A549 (cell line): ENCODE measurements at regions not wholly inside any gene's neighbourhood (a gene's known extent, or its start where the extent isn't known, plus 50 kb on each side); places are given as distances from the start of the nearest gene placed in this dataset.

Source experiments
- ATAC-seq, 2 experiments: fragments of 200-7000 bp in 1 of 2; fragments of >200 bp in 1 of 2; cut with Nextera tagmentation in 1 of 2; cut with Tn5 transposase in 1 of 2; 3 replicates each; pipeline versions ENCODE4 v1.8.0 to v1.9.1; 2018 to 2020; ENCODE audit warnings: mild to moderate bottlenecking in 1 of 2, moderate library complexity in 1 of 2
- CTCF ChIA-PET: fragments of 300-600 bp; sonication (Branson Sonifier 250); formaldehyde crosslinking; extraction: SDS; loops from one replicate; lab custom pipeline; 2021; ENCODE audit warnings: antibody characterized with exemption, inconsistent platforms; lab: Yijun Ruan, JAX
- POLR2A ChIA-PET: fragments of 350-600 bp; formaldehyde crosslinking; extraction: SDS; loops from one replicate; lab custom pipeline; 2021; ENCODE audit warnings: antibody characterized with exemption, inconsistent platforms; lab: Yijun Ruan, JAX
- DNase-seq, 2 experiments: peaks; one replicate each; pipeline versions ENCODE4 v3.0.0 to v3.0.0-alpha.2; 2011 to 2016; ENCODE audit warnings: low read depth in 1 of 2, low spot score in 1 of 2
- FAIRE-seq: peaks from 2 replicates; lab custom pipeline; 2011; peaks lifted over from hg19 to GRCh38; lab: Jason Lieb, UNC
- H3K27ac ChIP-seq, 2 experiments: fragments of >200 bp; sonication (Bioruptor Twin); formaldehyde crosslinking; 3 replicates each; pipeline ENCODE4 v1.5.1; 2016 to 2017
- H3K4me1 ChIP-seq: fragments of >200 bp; sonication (Bioruptor Twin); formaldehyde crosslinking; 3 replicates; pipeline ENCODE4 v1.6.1; 2016
- H3K4me2 ChIP-seq: fragments of >200 bp; sonication (Bioruptor Twin); formaldehyde crosslinking; 3 replicates; pipeline ENCODE4 v1.6.1; 2016
- H3K4me3 ChIP-seq: fragments of >200 bp; sonication (Bioruptor Twin); formaldehyde crosslinking; 3 replicates; pipeline ENCODE4 v1.5.1; 2016
- H3K9me3 ChIP-seq: fragments of >200 bp; sonication (Bioruptor Twin); formaldehyde crosslinking; 3 replicates; pipeline ENCODE4 v1.6.1; 2016
- ATOH8 ChIP-seq: fragments of 250-450 bp; sonication (Bioruptor Pico); IDR thresholded peaks from 2 replicates; pipeline ENCODE4 v1.5.0; 2020; ENCODE audit warnings: low read depth, mild to moderate bottlenecking, moderate library complexity
- BHLHE40 ChIP-seq: IDR thresholded peaks from 2 replicates; pipeline ENCODE4 v1.6.1; 2012; ENCODE audit warnings: low read depth, low read length, inconsistent platforms
- CHD2 ChIP-seq: fragments of 150-350 bp; IDR thresholded peaks from 2 replicates; pipeline ENCODE4 v1.6.1; 2014; ENCODE audit warnings: low read length; ENCODE audit not compliant: partially characterized antibody
- EHF ChIP-seq: fragments of 250-450 bp; sonication (Bioruptor Pico); IDR thresholded peaks from 2 replicates; pipeline ENCODE4 v1.5.0; 2020; ENCODE audit warnings: mild to moderate bottlenecking
- EHMT2 ChIP-seq: fragments of 200-600 bp; sonication (generic); IDR thresholded peaks from 2 replicates; pipeline ENCODE4 v1.6.1; 2016; ENCODE audit warnings: antibody characterized with exemption, low read depth, mild to moderate bottlenecking, moderate library complexity
- ESRRA ChIP-seq: fragments of 150-350 bp; IDR thresholded peaks from 2 replicates; pipeline ENCODE4 v1.6.1; 2014; ENCODE audit warnings: mild to moderate bottlenecking, low read length, borderline replicate concordance
- FOSB ChIP-seq: fragments of 250-450 bp; sonication (Bioruptor Pico); IDR thresholded peaks from 2 replicates; pipeline ENCODE4 v1.5.0; 2020; ENCODE audit warnings: mild to moderate bottlenecking, moderate library complexity
- FOXS1 ChIP-seq: fragments of 250-450 bp; sonication (Bioruptor Pico); IDR thresholded peaks from 2 replicates; pipeline ENCODE4 v1.5.0; 2020; ENCODE audit warnings: mild to moderate bottlenecking, moderate library complexity
- HEYL ChIP-seq: fragments of 250-450 bp; sonication (Bioruptor Pico); IDR thresholded peaks from 2 replicates; pipeline ENCODE4 v1.8.0; 2021; ENCODE audit warnings: mild to moderate bottlenecking, moderate library complexity
- HOXA7 ChIP-seq: fragments of 250-450 bp; sonication (Bioruptor Pico); IDR thresholded peaks from 2 replicates; pipeline ENCODE4 v1.5.0; 2020; ENCODE audit warnings: mild to moderate bottlenecking, moderate library complexity
- HOXB5 ChIP-seq: fragments of 250-450 bp; sonication (Bioruptor Pico); IDR thresholded peaks from 2 replicates; pipeline ENCODE4 v1.5.0; 2020; ENCODE audit warnings: mild to moderate bottlenecking, moderate library complexity
- MAFK ChIP-seq: fragments of 450-650 bp; IDR thresholded peaks from 2 replicates; pipeline ENCODE4 v1.6.1; 2014; ENCODE audit not compliant: partially characterized antibody
- NFE2L2 ChIP-seq: fragments of 150-350 bp; conservative IDR thresholded peaks from 2 replicates; pipeline ENCODE4 v1.6.1; 2014; ENCODE audit warnings: low read length
- ZFP36 ChIP-seq: fragments of 450-650 bp; IDR thresholded peaks from 2 replicates; pipeline ENCODE4 v1.6.1; 2014; ENCODE audit warnings: borderline replicate concordance; ENCODE audit not compliant: partially characterized antibody
- WGBS: methylation state at CpG from one replicate; pipeline ENCODE4 v1.1.6; 2017; ENCODE audit errors: missing lambda C conversion rate; 5-methylcytosine and 5-hydroxymethylcytosine counted together
- TF ChIP-seq, protein P1 (sequence below): fragments of 200-600 bp; sonication (generic); IDR thresholded peaks from 2 replicates; pipeline ENCODE4 v1.6.1; 2016; ENCODE audit warnings: antibody characterized with exemption, mild to moderate bottlenecking, moderate library complexity
- TF ChIP-seq, protein P2 (sequence below): fragments of 250-450 bp; sonication (Bioruptor Pico); IDR thresholded peaks from 2 replicates; pipeline ENCODE4 v1.5.0; 2021; ENCODE audit warnings: mild to moderate bottlenecking, moderate library complexity, borderline replicate concordance
- TF ChIP-seq, protein P3 (sequence below): fragments of >200 bp; sonication (Bioruptor Twin); formaldehyde crosslinking; IDR thresholded peaks from 3 replicates; pipeline ENCODE4 v1.5.1; 2016
- TF ChIP-seq, protein P4 (sequence below): fragments of 450-650 bp; IDR thresholded peaks from 2 replicates; pipeline ENCODE4 v1.6.1; 2014; ENCODE audit warnings: antibody characterized with exemption
- TF ChIP-seq, protein P5 (sequence below): fragments of 150-350 bp; IDR thresholded peaks from 2 replicates; pipeline ENCODE4 v1.6.1; 2014; ENCODE audit warnings: low read depth, mild to moderate bottlenecking, low read length
- TF ChIP-seq, protein P6 (sequence below): IDR thresholded peaks from 2 replicates; pipeline ENCODE4 v1.6.1; 2012; ENCODE audit warnings: low read depth, borderline replicate concordance

- DNase-seq (no peak), FAIRE-seq (no peak), ATAC-seq (no peak)
- H3K4me2 ChIP-seq = no peak overlapping the region
- no peak overlapping the region for H3K4me3 ChIP-seq
- no peaks in the 10 kb centered on the region for H3K4me1 ChIP-seq
- WGBS = 13% methylated on average over 8 of the region's 8 CpGs
- no peaks in the 10 kb centered on the region for H3K9me3 ChIP-seq
- CTCF ChIA-PET = no interaction called here
- no peak overlapping the region for H3K27ac ChIP-seq
- POLR2A ChIA-PET = no interaction called here
- no peak for TF ChIP-seq HEYL
- no peak for TF ChIP-seq EHMT2
- TF ChIP-seq FOSB = no peak
- no peak for TF ChIP-seq ZFP36
- no peak for TF ChIP-seq ESRRA
- TF ChIP-seq BHLHE40 = no peak
- TF ChIP-seq, protein P1, sequence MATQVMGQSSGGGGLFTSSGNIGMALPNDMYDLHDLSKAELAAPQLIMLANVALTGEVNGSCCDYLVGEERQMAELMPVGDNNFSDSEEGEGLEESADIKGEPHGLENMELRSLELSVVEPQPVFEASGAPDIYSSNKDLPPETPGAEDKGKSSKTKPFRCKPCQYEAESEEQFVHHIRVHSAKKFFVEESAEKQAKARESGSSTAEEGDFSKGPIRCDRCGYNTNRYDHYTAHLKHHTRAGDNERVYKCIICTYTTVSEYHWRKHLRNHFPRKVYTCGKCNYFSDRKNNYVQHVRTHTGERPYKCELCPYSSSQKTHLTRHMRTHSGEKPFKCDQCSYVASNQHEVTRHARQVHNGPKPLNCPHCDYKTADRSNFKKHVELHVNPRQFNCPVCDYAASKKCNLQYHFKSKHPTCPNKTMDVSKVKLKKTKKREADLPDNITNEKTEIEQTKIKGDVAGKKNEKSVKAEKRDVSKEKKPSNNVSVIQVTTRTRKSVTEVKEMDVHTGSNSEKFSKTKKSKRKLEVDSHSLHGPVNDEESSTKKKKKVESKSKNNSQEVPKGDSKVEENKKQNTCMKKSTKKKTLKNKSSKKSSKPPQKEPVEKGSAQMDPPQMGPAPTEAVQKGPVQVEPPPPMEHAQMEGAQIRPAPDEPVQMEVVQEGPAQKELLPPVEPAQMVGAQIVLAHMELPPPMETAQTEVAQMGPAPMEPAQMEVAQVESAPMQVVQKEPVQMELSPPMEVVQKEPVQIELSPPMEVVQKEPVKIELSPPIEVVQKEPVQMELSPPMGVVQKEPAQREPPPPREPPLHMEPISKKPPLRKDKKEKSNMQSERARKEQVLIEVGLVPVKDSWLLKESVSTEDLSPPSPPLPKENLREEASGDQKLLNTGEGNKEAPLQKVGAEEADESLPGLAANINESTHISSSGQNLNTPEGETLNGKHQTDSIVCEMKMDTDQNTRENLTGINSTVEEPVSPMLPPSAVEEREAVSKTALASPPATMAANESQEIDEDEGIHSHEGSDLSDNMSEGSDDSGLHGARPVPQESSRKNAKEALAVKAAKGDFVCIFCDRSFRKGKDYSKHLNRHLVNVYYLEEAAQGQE = no peak
- no peak for TF ChIP-seq HOXA7
- TF ChIP-seq FOXS1 (CRISPR knock-in tag) = no peak
- TF ChIP-seq CHD2 = no peak
- TF ChIP-seq, protein P2, sequence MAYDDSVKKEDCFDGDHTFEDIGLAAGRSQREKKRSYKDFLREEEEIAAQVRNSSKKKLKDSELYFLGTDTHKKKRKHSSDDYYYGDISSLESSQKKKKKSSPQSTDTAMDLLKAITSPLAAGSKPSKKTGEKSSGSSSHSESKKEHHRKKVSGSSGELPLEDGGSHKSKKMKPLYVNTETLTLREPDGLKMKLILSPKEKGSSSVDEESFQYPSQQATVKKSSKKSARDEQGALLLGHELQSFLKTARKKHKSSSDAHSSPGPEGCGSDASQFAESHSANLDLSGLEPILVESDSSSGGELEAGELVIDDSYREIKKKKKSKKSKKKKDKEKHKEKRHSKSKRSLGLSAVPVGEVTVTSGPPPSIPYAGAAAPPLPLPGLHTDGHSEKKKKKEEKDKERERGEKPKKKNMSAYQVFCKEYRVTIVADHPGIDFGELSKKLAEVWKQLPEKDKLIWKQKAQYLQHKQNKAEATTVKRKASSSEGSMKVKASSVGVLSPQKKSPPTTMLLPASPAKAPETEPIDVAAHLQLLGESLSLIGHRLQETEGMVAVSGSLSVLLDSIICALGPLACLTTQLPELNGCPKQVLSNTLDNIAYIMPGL (CRISPR knock-in tag) = no peak
- TF ChIP-seq, protein P3, sequence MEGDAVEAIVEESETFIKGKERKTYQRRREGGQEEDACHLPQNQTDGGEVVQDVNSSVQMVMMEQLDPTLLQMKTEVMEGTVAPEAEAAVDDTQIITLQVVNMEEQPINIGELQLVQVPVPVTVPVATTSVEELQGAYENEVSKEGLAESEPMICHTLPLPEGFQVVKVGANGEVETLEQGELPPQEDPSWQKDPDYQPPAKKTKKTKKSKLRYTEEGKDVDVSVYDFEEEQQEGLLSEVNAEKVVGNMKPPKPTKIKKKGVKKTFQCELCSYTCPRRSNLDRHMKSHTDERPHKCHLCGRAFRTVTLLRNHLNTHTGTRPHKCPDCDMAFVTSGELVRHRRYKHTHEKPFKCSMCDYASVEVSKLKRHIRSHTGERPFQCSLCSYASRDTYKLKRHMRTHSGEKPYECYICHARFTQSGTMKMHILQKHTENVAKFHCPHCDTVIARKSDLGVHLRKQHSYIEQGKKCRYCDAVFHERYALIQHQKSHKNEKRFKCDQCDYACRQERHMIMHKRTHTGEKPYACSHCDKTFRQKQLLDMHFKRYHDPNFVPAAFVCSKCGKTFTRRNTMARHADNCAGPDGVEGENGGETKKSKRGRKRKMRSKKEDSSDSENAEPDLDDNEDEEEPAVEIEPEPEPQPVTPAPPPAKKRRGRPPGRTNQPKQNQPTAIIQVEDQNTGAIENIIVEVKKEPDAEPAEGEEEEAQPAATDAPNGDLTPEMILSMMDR = no peak
- no peak for TF ChIP-seq EHF (CRISPR knock-in tag)
- TF ChIP-seq HOXB5 (CRISPR knock-in tag) = no peak
- no peak for TF ChIP-seq ATOH8 (CRISPR knock-in tag)
- no peak for TF ChIP-seq MAFK
- TF ChIP-seq, protein P4, sequence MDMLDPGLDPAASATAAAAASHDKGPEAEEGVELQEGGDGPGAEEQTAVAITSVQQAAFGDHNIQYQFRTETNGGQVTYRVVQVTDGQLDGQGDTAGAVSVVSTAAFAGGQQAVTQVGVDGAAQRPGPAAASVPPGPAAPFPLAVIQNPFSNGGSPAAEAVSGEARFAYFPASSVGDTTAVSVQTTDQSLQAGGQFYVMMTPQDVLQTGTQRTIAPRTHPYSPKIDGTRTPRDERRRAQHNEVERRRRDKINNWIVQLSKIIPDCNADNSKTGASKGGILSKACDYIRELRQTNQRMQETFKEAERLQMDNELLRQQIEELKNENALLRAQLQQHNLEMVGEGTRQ = no peak
- TF ChIP-seq, protein P5, sequence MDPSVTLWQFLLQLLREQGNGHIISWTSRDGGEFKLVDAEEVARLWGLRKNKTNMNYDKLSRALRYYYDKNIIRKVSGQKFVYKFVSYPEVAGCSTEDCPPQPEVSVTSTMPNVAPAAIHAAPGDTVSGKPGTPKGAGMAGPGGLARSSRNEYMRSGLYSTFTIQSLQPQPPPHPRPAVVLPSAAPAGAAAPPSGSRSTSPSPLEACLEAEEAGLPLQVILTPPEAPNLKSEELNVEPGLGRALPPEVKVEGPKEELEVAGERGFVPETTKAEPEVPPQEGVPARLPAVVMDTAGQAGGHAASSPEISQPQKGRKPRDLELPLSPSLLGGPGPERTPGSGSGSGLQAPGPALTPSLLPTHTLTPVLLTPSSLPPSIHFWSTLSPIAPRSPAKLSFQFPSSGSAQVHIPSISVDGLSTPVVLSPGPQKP = no peak
- no peak for TF ChIP-seq NFE2L2
- TF ChIP-seq, protein P6, sequence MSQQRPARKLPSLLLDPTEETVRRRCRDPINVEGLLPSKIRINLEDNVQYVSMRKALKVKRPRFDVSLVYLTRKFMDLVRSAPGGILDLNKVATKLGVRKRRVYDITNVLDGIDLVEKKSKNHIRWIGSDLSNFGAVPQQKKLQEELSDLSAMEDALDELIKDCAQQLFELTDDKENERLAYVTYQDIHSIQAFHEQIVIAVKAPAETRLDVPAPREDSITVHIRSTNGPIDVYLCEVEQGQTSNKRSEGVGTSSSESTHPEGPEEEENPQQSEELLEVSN = no peak
Observed at GRCh38 chr13:100808330-100809128, 133.9 kb upstream of the TMTC4 start.
